HFF-Myc (cell line): ENCODE measurements at regions not wholly inside any gene's neighbourhood (a gene's known extent, or its start where the extent isn't known, plus 50 kb on each side); places are given as distances from the start of the nearest gene placed in this dataset.

Experiments used
- DNase-seq: peaks from one replicate; pipeline ENCODE4 v3.0.0-alpha.2; 2011; ENCODE audit warnings: low read depth; ENCODE audit errors: extremely low read depth
- H3K4me3 ChIP-seq: replicated peaks from 2 replicates; pipeline ENCODE4 v1.5.1; 2011; ENCODE audit warnings: low read depth, mild to moderate bottlenecking, control low read depth, low read length
- CTCF ChIP-seq: IDR thresholded peaks from 2 replicates; pipeline ENCODE4 v1.5.1; 2012; ENCODE audit warnings: mild to moderate bottlenecking, low read depth, low read length, control low read depth; ENCODE audit errors: missing control alignments

GRCh38 chr5:116830079-116830478 is 255.5 kb upstream of the SEMA6A start:
- H3K4me3 ChIP-seq = no peak overlapping the region
- no peak for TF ChIP-seq CTCF
- no peak for DNase-seq

- no peak overlapping the region for H3K4me3 ChIP-seq
- DNase-seq = no peak
- no peak for TF ChIP-seq CTCF
These were observed 252.5 kb upstream of the SEMA6A start for GRCh38 chr5:116827078-116827477.

- H3K4me3 ChIP-seq = no peak overlapping the region
- DNase-seq = no peak
- no peak for TF ChIP-seq CTCF
These were observed 250.9 kb upstream of the SEMA6A start for GRCh38 chr5:116825486-116825885.

GRCh38 chr5:116824751-116825438 is 250.3 kb upstream of the SEMA6A start:
- DNase-seq = no peak
- H3K4me3 ChIP-seq = no peak overlapping the region
- no peak for TF ChIP-seq CTCF

GRCh38 chr5:116814626-116815385 is 240.2 kb upstream of the SEMA6A start:
- TF ChIP-seq CTCF = no peak
- DNase-seq = no peak
- no peak overlapping the region for H3K4me3 ChIP-seq

GRCh38 chr5:116813906-116814305 is 239.3 kb upstream of the SEMA6A start:
- H3K4me3 ChIP-seq = no peak overlapping the region
- TF ChIP-seq CTCF = no peak
- no peak for DNase-seq

- H3K4me3 ChIP-seq = no peak overlapping the region
- TF ChIP-seq CTCF = no peak
- DNase-seq = no peak
These were observed 238.7 kb upstream of the SEMA6A start for GRCh38 chr5:116813356-116813755.
